ENCODE measurements at regions not wholly inside any gene's neighbourhood (a gene's known extent, or its start where the extent isn't known, plus 50 kb on each side); places are given as distances from the start of the nearest gene placed in this dataset.

DNA sequence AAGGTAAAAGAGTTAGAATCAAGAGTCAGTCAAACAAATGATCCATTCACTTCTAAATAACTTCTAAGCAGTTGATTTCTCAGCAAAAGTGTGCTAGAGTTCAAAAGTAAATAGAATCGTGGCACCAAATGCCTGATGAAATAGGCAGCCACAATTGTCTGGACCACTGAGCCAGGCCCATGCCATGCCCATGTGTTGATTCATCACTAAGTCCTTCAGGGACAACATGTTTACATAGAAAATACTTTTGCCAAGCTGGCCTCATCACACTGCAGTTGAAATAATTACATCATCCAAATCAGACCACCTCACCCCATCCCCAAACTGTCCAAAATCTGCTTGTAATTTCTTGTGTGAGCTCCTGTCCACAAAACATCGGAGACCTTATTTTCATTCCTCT lies 216.3 kb downstream of the IGSF11 start:
- DNase-seq (ENCODE audit: low read depth), result no peak
- no peak overlapping the region for H3K4me3 ChIP-seq (ENCODE audit: low read depth, low read length)
- TF ChIP-seq, protein P1, sequence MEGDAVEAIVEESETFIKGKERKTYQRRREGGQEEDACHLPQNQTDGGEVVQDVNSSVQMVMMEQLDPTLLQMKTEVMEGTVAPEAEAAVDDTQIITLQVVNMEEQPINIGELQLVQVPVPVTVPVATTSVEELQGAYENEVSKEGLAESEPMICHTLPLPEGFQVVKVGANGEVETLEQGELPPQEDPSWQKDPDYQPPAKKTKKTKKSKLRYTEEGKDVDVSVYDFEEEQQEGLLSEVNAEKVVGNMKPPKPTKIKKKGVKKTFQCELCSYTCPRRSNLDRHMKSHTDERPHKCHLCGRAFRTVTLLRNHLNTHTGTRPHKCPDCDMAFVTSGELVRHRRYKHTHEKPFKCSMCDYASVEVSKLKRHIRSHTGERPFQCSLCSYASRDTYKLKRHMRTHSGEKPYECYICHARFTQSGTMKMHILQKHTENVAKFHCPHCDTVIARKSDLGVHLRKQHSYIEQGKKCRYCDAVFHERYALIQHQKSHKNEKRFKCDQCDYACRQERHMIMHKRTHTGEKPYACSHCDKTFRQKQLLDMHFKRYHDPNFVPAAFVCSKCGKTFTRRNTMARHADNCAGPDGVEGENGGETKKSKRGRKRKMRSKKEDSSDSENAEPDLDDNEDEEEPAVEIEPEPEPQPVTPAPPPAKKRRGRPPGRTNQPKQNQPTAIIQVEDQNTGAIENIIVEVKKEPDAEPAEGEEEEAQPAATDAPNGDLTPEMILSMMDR (IDR thresholded peaks at IDR 0.05; ENCODE audit: low read depth, low read length), result no peak
- no peak for TF ChIP-seq MYC (IDR thresholded peaks at IDR 0.05; ENCODE audit: low read depth, low read length)
- TF ChIP-seq POLR2A (IDR thresholded peaks at IDR 0.05; ENCODE audit: extremely low read depth, insufficient read length), result no peak
- TF ChIP-seq MAX (IDR thresholded peaks at IDR 0.05; ENCODE audit: low read depth, low read length), result no peak

DNA sequence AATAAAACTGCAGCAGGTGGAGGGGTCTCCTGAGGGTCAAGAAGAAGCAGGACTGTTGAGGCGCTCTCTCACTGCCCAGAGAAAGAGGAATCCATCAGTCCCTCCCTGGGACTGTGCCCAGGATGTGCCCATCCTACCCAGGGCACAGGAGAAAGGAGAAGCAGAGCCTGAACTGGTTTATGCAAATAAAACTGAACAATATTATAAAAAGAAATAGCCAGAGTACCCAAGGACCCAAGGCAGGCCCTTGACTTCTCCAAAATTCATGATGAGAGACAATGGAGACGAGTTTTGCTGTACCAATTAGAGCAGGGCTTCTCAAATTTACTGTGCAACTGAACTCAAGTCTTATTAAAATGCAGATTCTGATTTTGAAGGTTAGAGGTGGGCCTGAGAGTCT lies 211.0 kb downstream of the IGSF11 start:
- TF ChIP-seq, protein P1 (IDR thresholded peaks at IDR 0.05; ENCODE audit: low read depth, low read length), result no peak
- no peak for TF ChIP-seq POLR2A (IDR thresholded peaks at IDR 0.05; ENCODE audit: extremely low read depth, insufficient read length)
- TF ChIP-seq MAX (IDR thresholded peaks at IDR 0.05; ENCODE audit: low read depth, low read length), result no peak
- TF ChIP-seq MYC (IDR thresholded peaks at IDR 0.05; ENCODE audit: low read depth, low read length), result no peak
- H3K4me3 ChIP-seq (ENCODE audit: low read depth, low read length), result no peak overlapping the region
- no peak for DNase-seq (ENCODE audit: low read depth)

GRCh38 chr3:118827446-118827845 lies 207.2 kb downstream of the IGSF11 start:
- no peak for TF ChIP-seq POLR2A (IDR thresholded peaks at IDR 0.05; ENCODE audit: extremely low read depth, insufficient read length)
- no peak for TF ChIP-seq MYC (IDR thresholded peaks at IDR 0.05; ENCODE audit: low read depth, low read length)
- no peak for TF ChIP-seq MAX (IDR thresholded peaks at IDR 0.05; ENCODE audit: low read depth, low read length)
- TF ChIP-seq, protein P1 (IDR thresholded peaks at IDR 0.05; ENCODE audit: low read depth, low read length), result no peak
- H3K4me3 ChIP-seq (ENCODE audit: low read depth, low read length), result no peak overlapping the region
- DNase-seq (ENCODE audit: low read depth), result no peak

- no peak for TF ChIP-seq MYC (IDR thresholded peaks at IDR 0.05; ENCODE audit: low read depth, low read length)
- TF ChIP-seq MAX (IDR thresholded peaks at IDR 0.05; ENCODE audit: low read depth, low read length), result no peak
- TF ChIP-seq POLR2A (IDR thresholded peaks at IDR 0.05; ENCODE audit: extremely low read depth, insufficient read length), result no peak
- TF ChIP-seq, protein P1 (IDR thresholded peaks at IDR 0.05; ENCODE audit: low read depth, low read length), result no peak
- no peak for DNase-seq (ENCODE audit: low read depth)
- H3K4me3 ChIP-seq (ENCODE audit: low read depth, low read length), result no peak overlapping the region
These were observed 206.3 kb downstream of the IGSF11 start for GRCh38 chr3:118828351-118828750.

GRCh38 chr3:118833075-118833474 lies 201.6 kb downstream of the IGSF11 start:
- no peak for DNase-seq (ENCODE audit: low read depth)
- no peak overlapping the region for H3K4me3 ChIP-seq (ENCODE audit: low read depth, low read length)
- TF ChIP-seq MYC (IDR thresholded peaks at IDR 0.05; ENCODE audit: low read depth, low read length), result no peak
- TF ChIP-seq, protein P1 (IDR thresholded peaks at IDR 0.05; ENCODE audit: low read depth, low read length), result no peak
- TF ChIP-seq POLR2A (IDR thresholded peaks at IDR 0.05; ENCODE audit: extremely low read depth, insufficient read length), result no peak
- TF ChIP-seq MAX (IDR thresholded peaks at IDR 0.05; ENCODE audit: low read depth, low read length), result no peak

DNA sequence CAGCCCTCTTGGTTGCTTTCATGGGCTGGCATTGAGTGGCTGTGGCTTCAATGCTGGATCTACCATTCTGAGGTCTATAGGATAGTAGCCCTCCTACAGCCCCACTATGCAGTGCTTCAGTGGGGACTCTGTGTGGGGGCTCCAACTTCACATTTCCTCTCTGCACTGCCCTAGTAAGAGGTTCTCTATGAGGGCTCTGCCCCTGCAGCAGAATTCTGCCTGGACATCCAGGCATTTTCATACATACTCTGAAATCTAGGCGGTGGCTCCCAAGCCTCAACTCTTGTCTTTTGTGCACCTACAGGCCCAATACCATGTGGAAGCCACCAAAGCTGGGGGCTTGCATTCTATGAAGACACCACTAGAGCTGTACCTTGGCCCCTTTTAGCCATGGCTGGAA lies 195.8 kb downstream of the IGSF11 start:
- no peak overlapping the region for H3K4me3 ChIP-seq (ENCODE audit: low read depth, low read length)
- TF ChIP-seq POLR2A (IDR thresholded peaks at IDR 0.05; ENCODE audit: extremely low read depth, insufficient read length) (no peak), MYC (IDR thresholded peaks at IDR 0.05; ENCODE audit: low read depth, low read length) (no peak), MAX (IDR thresholded peaks at IDR 0.05; ENCODE audit: low read depth, low read length) (no peak)
- TF ChIP-seq, protein P1 (IDR thresholded peaks at IDR 0.05; ENCODE audit: low read depth, low read length), result no peak
- DNase-seq (ENCODE audit: low read depth), result no peak
